ENCODE measurements at regions not wholly inside any gene's neighbourhood (a gene's known extent, or its start where the extent isn't known, plus 50 kb on each side); places are given as distances from the start of the nearest gene placed in this dataset.

GRCh38 chr2:11024259-11024645, 112.5 kb downstream of the KCNF1 start:
- Histone ChIP-seq H3K27ac (ENCODE audit: low read depth, low read length) (no peak overlapping the region), H3K79me2 (ENCODE audit: control insufficient read depth, low read length) (no peaks in the 10 kb centered on the region), H3F3A (ENCODE audit: control insufficient read depth, insufficient read depth) (no peaks in the 10 kb centered on the region), H3K9me2 (replicated peaks; ENCODE audit: control insufficient read depth, low read length) (no peaks in the 10 kb centered on the region), H3K36me3 (ENCODE audit: control insufficient read depth, low read length) (no peaks in the 10 kb centered on the region), H3K4me3 (ENCODE audit: low read length) (no peak overlapping the region), H4K20me1 (ENCODE audit: control insufficient read depth, insufficient read depth, low read depth, low read length) (no peaks in the 10 kb centered on the region), H3K4me1 (ENCODE audit: control insufficient read depth, low read length) (no peaks in the 10 kb centered on the region), H3K4me2 (ENCODE audit: low read length) (no peak overlapping the region), H3K9me3 (ENCODE audit: control insufficient read depth, insufficient read depth, low read length) (no peaks in the 10 kb centered on the region), H3K27me3 (ENCODE audit: control insufficient read depth, low read length) (peaks cover 3% of the 10 kb centered on the region; the same call in 1 of the 2 replicates)
- TF ChIP-seq, protein P1, sequence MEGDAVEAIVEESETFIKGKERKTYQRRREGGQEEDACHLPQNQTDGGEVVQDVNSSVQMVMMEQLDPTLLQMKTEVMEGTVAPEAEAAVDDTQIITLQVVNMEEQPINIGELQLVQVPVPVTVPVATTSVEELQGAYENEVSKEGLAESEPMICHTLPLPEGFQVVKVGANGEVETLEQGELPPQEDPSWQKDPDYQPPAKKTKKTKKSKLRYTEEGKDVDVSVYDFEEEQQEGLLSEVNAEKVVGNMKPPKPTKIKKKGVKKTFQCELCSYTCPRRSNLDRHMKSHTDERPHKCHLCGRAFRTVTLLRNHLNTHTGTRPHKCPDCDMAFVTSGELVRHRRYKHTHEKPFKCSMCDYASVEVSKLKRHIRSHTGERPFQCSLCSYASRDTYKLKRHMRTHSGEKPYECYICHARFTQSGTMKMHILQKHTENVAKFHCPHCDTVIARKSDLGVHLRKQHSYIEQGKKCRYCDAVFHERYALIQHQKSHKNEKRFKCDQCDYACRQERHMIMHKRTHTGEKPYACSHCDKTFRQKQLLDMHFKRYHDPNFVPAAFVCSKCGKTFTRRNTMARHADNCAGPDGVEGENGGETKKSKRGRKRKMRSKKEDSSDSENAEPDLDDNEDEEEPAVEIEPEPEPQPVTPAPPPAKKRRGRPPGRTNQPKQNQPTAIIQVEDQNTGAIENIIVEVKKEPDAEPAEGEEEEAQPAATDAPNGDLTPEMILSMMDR (IDR thresholded peaks at IDR 0.05; ENCODE audit: low read depth, low read length, poor library complexity, severe bottlenecking), result no peak
- no peak for TF ChIP-seq EZH2phosphoT487 (IDR thresholded peaks at IDR 0.05; ENCODE audit: borderline replicate concordance, low read length)

GRCh38 chr2:11024687-11025086, 113.0 kb downstream of the KCNF1 start:
- TF ChIP-seq, protein P1 (IDR thresholded peaks at IDR 0.05; ENCODE audit: low read depth, low read length, poor library complexity, severe bottlenecking), result no peak
- no peak for TF ChIP-seq EZH2phosphoT487 (IDR thresholded peaks at IDR 0.05; ENCODE audit: borderline replicate concordance, low read length)
- Histone ChIP-seq H3K4me1 (ENCODE audit: control insufficient read depth, low read length) (no peaks in the 10 kb centered on the region), H3K79me2 (ENCODE audit: control insufficient read depth, low read length) (no peaks in the 10 kb centered on the region), H3K4me2 (ENCODE audit: low read length) (no peak overlapping the region), H3K36me3 (ENCODE audit: control insufficient read depth, low read length) (no peaks in the 10 kb centered on the region), H4K20me1 (ENCODE audit: control insufficient read depth, insufficient read depth, low read depth, low read length) (no peaks in the 10 kb centered on the region), H3K27me3 (ENCODE audit: control insufficient read depth, low read length) (peaks cover under 1% of the 10 kb centered on the region; the same call in 1 of the 2 replicates), H3K27ac (ENCODE audit: low read depth, low read length) (no peak overlapping the region), H3K9me3 (ENCODE audit: control insufficient read depth, insufficient read depth, low read length) (no peaks in the 10 kb centered on the region), H3K4me3 (ENCODE audit: low read length) (no peak overlapping the region), H3F3A (ENCODE audit: control insufficient read depth, insufficient read depth) (no peaks in the 10 kb centered on the region), H3K9me2 (replicated peaks; ENCODE audit: control insufficient read depth, low read length) (no peaks in the 10 kb centered on the region)

- H3K27ac ChIP-seq (ENCODE audit: low read depth, low read length), result no peak overlapping the region
- H3K27me3 ChIP-seq (ENCODE audit: control insufficient read depth, low read length), result no peaks in the 10 kb centered on the region; the same call in 1 of the 2 replicates
- TF ChIP-seq, protein P1 (IDR thresholded peaks at IDR 0.05; ENCODE audit: low read depth, low read length, poor library complexity, severe bottlenecking), result no peak
- no peak for TF ChIP-seq EZH2phosphoT487 (IDR thresholded peaks at IDR 0.05; ENCODE audit: borderline replicate concordance, low read length)
- H3K4me3 ChIP-seq (ENCODE audit: low read length), result no peak overlapping the region
- no peaks in the 10 kb centered on the region for H3K36me3 ChIP-seq (ENCODE audit: control insufficient read depth, low read length)
- no peaks in the 10 kb centered on the region for H3K9me3 ChIP-seq (ENCODE audit: control insufficient read depth, insufficient read depth, low read length)
- H3K4me1 ChIP-seq (ENCODE audit: control insufficient read depth, low read length), result no peaks in the 10 kb centered on the region
- H3F3A ChIP-seq (ENCODE audit: control insufficient read depth, insufficient read depth), result no peaks in the 10 kb centered on the region
- H3K9me2 ChIP-seq (replicated peaks; ENCODE audit: control insufficient read depth, low read length), result no peaks in the 10 kb centered on the region
- H3K4me2 ChIP-seq (ENCODE audit: low read length), result no peak overlapping the region
- no peaks in the 10 kb centered on the region for H4K20me1 ChIP-seq (ENCODE audit: control insufficient read depth, insufficient read depth, low read depth, low read length)
- no peaks in the 10 kb centered on the region for H3K79me2 ChIP-seq (ENCODE audit: control insufficient read depth, low read length)
Measured at GRCh38 chr2:11026286-11026921, 114.7 kb downstream of the KCNF1 start.
